Activated CD4-positive, alpha-beta T cell treated with anti-CD3 and anti-CD28 coated beads for 36 hours (primary cell): ENCODE measurements at regions not wholly inside any gene's neighbourhood (a gene's known extent, or its start where the extent isn't known, plus 50 kb on each side); places are given as distances from the start of the nearest gene placed in this dataset.

Experiments
- ATAC-seq: fragments of 200-7000 bp; cut with Tn5 transposase; one replicate; pipeline ENCODE4 v1.10.0; 2021; ENCODE audit warnings: mild to moderate bottlenecking, moderate library complexity
- CTCF ChIA-PET: fragments of 350-600 bp; sonication (Branson Sonifier 250); formaldehyde crosslinking; loops from one replicate; lab custom pipeline; 2021; ENCODE audit warnings: antibody characterized with exemption; lab: Charles Lee
- POLR2A ChIA-PET: fragments of 350-600 bp; sonication (Branson Sonifier 250); formaldehyde crosslinking; loops from one replicate; lab custom pipeline; 2021; ENCODE audit warnings: antibody characterized with exemption, inconsistent platforms; lab: Charles Lee
- DNase-seq: peaks from one replicate; pipeline ENCODE4 v3.0.0-alpha.2; 2020
- H3K27ac Mint-ChIP-seq: one replicate; pipeline ENCODE4 v1.8.0; 2021; ENCODE audit warnings: mixed read lengths
- H3K27me3 Mint-ChIP-seq: one replicate; pipeline ENCODE4 v1.8.0; 2021; ENCODE audit warnings: mixed read lengths
- H3K36me3 Mint-ChIP-seq: one replicate; pipeline ENCODE4 v1.8.0; 2021; ENCODE audit warnings: low read depth, mixed read lengths
- H3K4me1 Mint-ChIP-seq: one replicate; pipeline ENCODE4 v1.8.0; 2021; ENCODE audit warnings: mixed read lengths
- H3K4me3 Mint-ChIP-seq: one replicate; pipeline ENCODE4 v1.8.0; 2021; ENCODE audit warnings: mild to moderate bottlenecking, moderate library complexity, mixed read lengths
- H3K9me3 Mint-ChIP-seq: one replicate; pipeline ENCODE4 v1.8.0; 2021; ENCODE audit warnings: low read depth, mixed read lengths
- intact Hi-C, 2 experiments: fragments of 100-400 bp; cut with DNase I in 1 of 2; cut with micrococcal nuclease in 1 of 2; formaldehyde crosslinking; loops; one replicate each; pipeline versions ENCODE4 v1.14.2 to v1.15.1; 2022 to 2024; cut with DNase I, micrococcal nuclease

DNA sequence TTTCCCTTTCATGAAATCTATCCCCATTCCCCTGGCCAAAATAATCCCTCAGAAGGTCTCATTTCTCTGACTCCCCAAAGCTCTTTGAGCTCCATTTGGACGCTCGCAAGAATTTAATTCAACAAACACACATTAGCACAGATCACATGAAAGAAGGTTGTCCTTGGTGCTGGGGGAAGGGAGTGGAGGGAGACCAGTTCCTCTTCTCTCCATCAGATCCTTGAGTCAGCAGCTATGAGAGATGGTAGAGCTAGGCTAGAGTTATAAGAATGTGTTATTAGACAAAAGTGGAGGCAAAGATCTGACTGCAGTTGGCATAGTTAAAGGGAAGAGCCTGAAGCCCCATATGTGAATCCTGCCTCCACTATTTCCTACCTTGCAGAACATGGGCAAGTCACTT is 184.2 kb upstream of the CDYL start:
- H3K4me1 Mint-ChIP-seq, result peaks cover 6% of the 10 kb centered on the region
- ChIA-PET CTCF (no interaction called here), POLR2A (no interaction called here)
- H3K36me3 Mint-ChIP-seq, result no peaks in the 10 kb centered on the region
- intact Hi-C loops, result no loop called here
- H3K27ac Mint-ChIP-seq, result no peak overlapping the region
- H3K4me3 Mint-ChIP-seq, result no peak overlapping the region
- peaks cover 7% of the 10 kb centered on the region for H3K27me3 Mint-ChIP-seq
- no peak for ATAC-seq
- no peaks in the 10 kb centered on the region for H3K9me3 Mint-ChIP-seq
- DNase-seq, result no peak

DNA sequence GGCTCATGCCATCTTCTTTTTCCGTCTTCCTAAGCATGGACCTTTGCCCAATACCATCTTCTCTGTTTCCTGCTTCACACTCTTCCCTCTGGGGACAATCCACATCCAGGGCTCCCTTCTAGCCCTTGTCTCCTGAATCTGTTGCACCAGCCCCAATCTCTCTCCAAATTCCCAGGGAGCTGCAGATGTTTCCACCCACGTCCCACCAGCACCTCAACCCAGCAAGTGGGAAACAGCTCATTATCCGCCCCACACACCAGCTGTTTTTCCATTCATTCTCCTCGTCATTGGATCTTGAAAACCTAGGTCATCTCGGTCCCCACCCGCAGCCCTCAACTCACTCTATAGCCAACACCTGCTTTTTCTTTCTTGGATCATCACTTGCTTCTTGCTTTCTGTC is 185.0 kb upstream of the CDYL start:
- ChIA-PET POLR2A (no interaction called here), CTCF (no interaction called here)
- Mint-ChIP-seq H3K9me3 (no peaks in the 10 kb centered on the region), H3K27ac (no peak overlapping the region), H3K27me3 (peaks cover 7% of the 10 kb centered on the region), H3K4me1 (peaks cover 6% of the 10 kb centered on the region), H3K4me3 (no peak overlapping the region), H3K36me3 (no peaks in the 10 kb centered on the region)
- DNase-seq, result no peak
- no peak for ATAC-seq
- intact Hi-C loops, result no loop called here

DNA sequence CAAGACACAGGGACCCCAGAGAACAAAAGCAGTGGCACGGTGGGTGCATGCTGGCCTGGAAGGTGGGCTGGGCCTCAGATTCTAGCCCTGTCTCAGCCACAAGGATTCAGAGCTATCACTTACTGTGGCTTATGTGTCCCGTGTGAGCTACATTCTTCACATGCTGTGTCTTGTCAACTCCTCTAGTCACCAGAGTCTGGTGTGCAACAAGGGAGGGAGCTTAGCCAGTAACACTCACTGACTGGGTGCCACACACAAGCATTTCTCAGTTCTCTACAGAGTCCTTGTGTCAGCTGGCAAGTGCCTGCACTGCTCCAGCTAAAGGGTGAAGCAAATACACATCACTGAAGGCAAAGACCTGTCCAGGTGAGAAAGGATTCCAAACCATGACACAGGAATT is 186.9 kb upstream of the CDYL start:
- Mint-ChIP-seq H3K4me3 (no peak overlapping the region), H3K27ac (no peak overlapping the region), H3K9me3 (no peaks in the 10 kb centered on the region), H3K4me1 (peaks cover 5% of the 10 kb centered on the region), H3K36me3 (no peaks in the 10 kb centered on the region), H3K27me3 (peaks cover 9% of the 10 kb centered on the region)
- ChIA-PET POLR2A (no interaction called here), CTCF (interaction anchor here (0.6 kb wide), 1 partner anchor 156 kb away, joined by 5 read pairs; no protein-coding TSS in a partner anchor)
- ATAC-seq (no peak), DNase-seq (no peak)
- intact Hi-C loops, result no loop called here

DNA sequence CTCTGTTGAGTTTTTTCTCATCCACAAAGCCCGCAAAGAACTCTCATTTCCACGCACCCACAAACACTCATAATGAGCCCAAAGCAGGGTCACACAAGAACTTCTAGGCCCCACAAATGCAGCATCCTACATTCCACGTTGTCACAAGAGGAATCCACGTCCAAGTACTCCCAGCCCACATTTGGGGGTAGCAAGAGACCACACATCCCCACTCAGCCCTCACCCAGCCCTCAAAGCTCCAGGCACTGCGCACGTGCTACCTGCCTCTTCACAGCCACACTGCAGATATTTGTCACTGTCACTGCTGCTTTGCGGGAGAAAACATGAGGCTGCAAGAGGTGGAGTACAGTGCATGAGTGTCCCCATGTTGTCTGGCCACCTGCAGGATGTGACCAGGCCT is 187.6 kb upstream of the CDYL start:
- intact Hi-C loops, result no loop called here
- POLR2A ChIA-PET, result no interaction called here

DNA sequence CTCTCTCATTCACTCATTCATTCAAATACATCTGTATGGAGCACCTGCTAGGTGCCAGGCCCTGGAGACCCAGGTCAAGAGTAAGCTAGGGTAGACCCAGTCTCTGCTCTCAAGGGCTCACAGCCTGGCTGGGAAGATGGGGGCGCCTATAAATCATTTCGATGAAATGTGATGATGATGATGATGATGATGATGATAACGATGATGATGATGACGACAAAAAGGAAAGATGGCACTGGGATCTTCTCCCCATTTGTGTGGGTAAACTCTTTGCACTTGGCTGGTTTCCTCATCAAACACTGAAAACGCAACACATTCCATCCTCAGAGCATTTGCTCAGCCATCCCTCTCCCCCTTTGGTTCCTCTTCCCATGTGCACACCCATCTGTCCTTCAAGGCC is 188.0 kb upstream of the CDYL start:
- Mint-ChIP-seq H3K4me1 (no peaks in the 10 kb centered on the region), H3K27ac (no peak overlapping the region), H3K36me3 (no peaks in the 10 kb centered on the region), H3K4me3 (no peak overlapping the region), H3K9me3 (no peaks in the 10 kb centered on the region), H3K27me3 (peaks cover 9% of the 10 kb centered on the region)
- ChIA-PET CTCF (no interaction called here), POLR2A (no interaction called here)
- intact Hi-C loops, result no loop called here
- ATAC-seq (no peak), DNase-seq (no peak)

More for the DNA sequence above, 187.6 kb upstream of the CDYL start:
- H3K27ac Mint-ChIP-seq, result no peak overlapping the region
- no peaks in the 10 kb centered on the region for H3K4me1 Mint-ChIP-seq
- H3K36me3 Mint-ChIP-seq, result no peaks in the 10 kb centered on the region
- DNase-seq (no peak), ATAC-seq (no peak)
- no peak overlapping the region for H3K4me3 Mint-ChIP-seq
- no peaks in the 10 kb centered on the region for H3K9me3 Mint-ChIP-seq
- H3K27me3 Mint-ChIP-seq, result peaks cover 9% of the 10 kb centered on the region
- CTCF ChIA-PET, result no interaction called here

DNA sequence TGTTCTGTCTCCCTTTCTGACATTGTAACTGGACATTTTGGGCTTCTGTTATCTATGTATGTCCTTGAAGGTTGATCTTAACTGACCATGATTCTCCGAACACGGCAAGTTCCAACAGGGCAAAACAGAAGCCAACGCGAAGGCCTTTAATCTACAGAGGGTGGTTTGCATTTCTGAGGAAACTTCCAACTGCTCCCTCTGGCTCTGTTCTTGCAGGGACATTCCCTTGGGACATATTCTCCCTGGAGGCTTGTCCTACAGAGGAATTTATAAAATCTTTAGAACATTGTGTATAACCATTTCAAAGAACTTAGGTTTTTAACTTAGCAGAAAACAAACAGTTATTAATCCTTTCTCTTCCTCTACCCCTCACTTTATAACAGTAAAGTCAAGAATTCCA is 189.0 kb upstream of the CDYL start:
- ChIA-PET CTCF (no interaction called here), POLR2A (no interaction called here)
- Mint-ChIP-seq H3K9me3 (no peaks in the 10 kb centered on the region), H3K36me3 (no peaks in the 10 kb centered on the region), H3K4me1 (no peaks in the 10 kb centered on the region), H3K27me3 (peaks cover 11% of the 10 kb centered on the region), H3K4me3 (no peak overlapping the region), H3K27ac (no peak overlapping the region)
- DNase-seq (no peak), ATAC-seq (no peak)
- intact Hi-C loops, result no loop called here

DNA sequence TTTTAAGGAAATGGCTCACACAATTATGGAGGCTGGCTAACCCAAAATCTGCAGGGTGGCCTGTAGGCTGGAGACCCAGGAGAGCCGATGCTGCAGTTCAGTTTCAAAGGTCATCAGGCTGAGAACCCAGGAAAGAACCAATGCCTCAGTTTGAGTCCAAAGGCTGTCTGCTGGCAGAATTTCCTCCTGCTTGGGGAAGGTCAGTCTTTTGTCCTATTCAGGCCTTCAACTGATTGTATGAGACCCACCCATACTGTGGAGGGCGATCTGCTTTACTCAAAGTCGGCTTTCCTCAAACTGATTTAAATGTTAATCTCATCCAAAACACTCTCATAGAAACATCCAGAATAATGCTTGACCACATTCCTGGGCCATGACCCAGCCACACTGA is 189.7 kb upstream of the CDYL start:
- DNase-seq, result no peak
- Mint-ChIP-seq H3K27ac (no peak overlapping the region), H3K36me3 (no peaks in the 10 kb centered on the region), H3K4me3 (no peak overlapping the region), H3K9me3 (no peaks in the 10 kb centered on the region), H3K27me3 (peaks cover 9% of the 10 kb centered on the region), H3K4me1 (no peaks in the 10 kb centered on the region)
- intact Hi-C loops, result no loop called here
- POLR2A ChIA-PET, result no interaction called here
- CTCF ChIA-PET, result no interaction called here
- no peak for ATAC-seq

DNA sequence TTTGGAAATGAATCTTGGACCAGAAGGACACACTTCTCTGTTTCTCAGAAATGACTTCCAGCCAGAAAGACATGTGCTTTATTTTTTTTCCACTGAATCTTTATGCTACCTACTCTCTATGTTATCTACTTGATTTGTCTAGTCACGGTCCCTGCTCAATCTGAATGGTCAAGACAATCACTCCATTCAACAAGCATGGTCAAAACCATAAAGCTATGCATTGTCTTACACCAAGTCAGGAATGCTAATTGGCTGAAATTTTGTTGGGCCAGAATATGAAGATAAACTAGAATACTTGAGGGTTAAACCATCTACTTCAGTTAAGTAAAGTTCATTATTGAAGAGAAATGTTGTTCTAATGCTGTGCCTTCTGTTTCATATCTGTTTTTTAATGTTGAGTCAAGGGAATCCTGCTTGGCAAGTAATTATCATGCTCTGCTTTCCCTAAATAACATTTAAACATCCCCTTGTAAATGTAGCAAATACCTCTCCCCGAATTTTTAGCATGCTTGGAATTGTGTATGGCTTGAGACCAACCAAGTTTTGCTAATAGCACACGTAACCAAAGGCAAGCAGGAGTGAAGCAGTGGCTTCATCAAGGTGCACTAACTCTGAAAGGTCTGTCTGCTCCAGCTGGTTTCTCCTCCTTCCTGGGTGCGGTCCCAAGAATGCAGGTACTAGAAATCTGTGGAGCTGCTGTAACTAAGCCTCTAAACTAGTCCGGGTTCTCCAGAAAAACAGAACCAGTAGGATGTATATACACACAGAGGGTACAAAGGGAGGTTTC is 190.3 kb upstream of the CDYL start:
- DNase-seq, result no peak
- Mint-ChIP-seq H3K4me3 (no peak overlapping the region), H3K9me3 (no peaks in the 10 kb centered on the region), H3K27me3 (peaks cover 7% of the 10 kb centered on the region), H3K27ac (no peak overlapping the region), H3K36me3 (no peaks in the 10 kb centered on the region), H3K4me1 (no peaks in the 10 kb centered on the region)
- ChIA-PET POLR2A (no interaction called here), CTCF (no interaction called here)
- ATAC-seq, result no peak
- intact Hi-C loops, result no loop called here

DNA sequence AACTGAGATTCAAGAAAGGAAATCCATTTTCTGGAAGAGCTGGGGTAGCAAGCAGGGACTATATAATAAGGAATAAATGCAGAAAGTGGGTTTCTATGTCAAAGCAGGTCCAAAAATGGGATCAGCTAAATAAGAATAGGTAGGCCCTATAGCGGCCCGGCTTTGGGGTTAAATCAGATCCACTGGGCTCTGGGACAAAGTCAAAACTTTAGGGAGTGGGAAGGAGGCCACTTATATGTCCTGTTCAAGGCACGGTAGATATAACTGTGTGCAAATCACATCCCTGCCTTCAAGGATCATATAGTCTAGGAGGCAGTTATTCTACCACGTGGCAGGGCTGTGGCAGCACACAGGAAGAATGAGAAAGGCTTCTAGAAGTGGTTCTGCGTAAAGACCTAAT is 191.4 kb upstream of the CDYL start:
- DNase-seq, result no peak
- H3K4me1 Mint-ChIP-seq, result no peaks in the 10 kb centered on the region

DNA sequence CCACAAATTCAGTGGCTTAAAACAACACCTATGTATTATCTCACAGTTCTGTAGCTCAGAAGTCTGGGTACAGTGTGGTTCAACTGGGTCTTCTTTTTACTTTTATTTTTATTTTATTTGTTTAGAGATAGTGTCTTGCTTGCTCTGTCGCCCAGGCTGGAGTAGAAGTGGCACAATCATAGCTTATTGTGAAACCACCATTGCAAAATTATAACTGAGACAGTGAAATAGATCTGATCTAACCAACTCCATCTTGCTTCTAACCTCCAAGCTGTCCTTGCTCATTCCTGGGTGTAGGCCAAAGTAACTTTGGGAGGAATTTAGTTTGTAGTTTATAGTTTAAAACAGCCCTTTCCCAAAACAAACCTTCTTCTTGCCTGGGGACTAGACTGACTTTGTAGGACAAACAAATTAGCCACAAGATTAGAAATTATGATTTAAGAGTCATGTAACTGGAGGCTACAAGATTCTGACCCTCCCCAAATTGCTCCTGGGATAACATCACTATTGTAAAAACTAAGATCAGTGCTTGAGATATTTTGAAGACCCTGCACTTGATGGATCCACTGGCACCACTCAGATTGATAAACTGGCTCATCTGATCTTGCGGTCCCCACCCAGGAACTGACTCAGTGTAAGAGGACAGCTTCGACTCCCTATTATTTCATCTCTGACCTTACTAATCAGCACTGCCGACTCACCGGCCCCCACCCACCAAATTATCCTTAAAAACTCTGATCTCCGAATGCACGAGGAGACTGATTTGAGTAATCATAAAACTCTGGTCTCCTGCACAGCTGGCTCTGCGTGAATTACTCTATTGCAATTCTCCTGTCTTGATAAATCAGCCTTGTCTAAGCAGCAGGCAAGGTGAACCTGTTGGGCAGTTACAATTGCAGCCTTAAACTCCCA is 193.4 kb upstream of the CDYL start:
- no peak overlapping the region for H3K27ac Mint-ChIP-seq
- H3K36me3 Mint-ChIP-seq, result no peaks in the 10 kb centered on the region
- CTCF ChIA-PET, result no interaction called here
- no peak for DNase-seq
- peaks cover 15% of the 10 kb centered on the region for H3K27me3 Mint-ChIP-seq
- no peak overlapping the region for H3K4me3 Mint-ChIP-seq
- H3K4me1 Mint-ChIP-seq, result no peaks in the 10 kb centered on the region
- ATAC-seq, result no peak
- intact Hi-C loops, result no loop called here
- H3K9me3 Mint-ChIP-seq, result no peaks in the 10 kb centered on the region
- POLR2A ChIA-PET, result no interaction called here

More for the DNA sequence above, 191.4 kb upstream of the CDYL start:
- Mint-ChIP-seq H3K27ac (no peak overlapping the region), H3K36me3 (no peaks in the 10 kb centered on the region), H3K9me3 (no peaks in the 10 kb centered on the region), H3K4me3 (no peak overlapping the region), H3K27me3 (peaks cover 7% of the 10 kb centered on the region)
- ChIA-PET POLR2A (no interaction called here), CTCF (interaction anchor here (0.6 kb wide), 1 partner anchor 133 kb away, joined by 3 read pairs; no protein-coding TSS in a partner anchor)
- intact Hi-C loops, result no loop called here
- no peak for ATAC-seq

DNA sequence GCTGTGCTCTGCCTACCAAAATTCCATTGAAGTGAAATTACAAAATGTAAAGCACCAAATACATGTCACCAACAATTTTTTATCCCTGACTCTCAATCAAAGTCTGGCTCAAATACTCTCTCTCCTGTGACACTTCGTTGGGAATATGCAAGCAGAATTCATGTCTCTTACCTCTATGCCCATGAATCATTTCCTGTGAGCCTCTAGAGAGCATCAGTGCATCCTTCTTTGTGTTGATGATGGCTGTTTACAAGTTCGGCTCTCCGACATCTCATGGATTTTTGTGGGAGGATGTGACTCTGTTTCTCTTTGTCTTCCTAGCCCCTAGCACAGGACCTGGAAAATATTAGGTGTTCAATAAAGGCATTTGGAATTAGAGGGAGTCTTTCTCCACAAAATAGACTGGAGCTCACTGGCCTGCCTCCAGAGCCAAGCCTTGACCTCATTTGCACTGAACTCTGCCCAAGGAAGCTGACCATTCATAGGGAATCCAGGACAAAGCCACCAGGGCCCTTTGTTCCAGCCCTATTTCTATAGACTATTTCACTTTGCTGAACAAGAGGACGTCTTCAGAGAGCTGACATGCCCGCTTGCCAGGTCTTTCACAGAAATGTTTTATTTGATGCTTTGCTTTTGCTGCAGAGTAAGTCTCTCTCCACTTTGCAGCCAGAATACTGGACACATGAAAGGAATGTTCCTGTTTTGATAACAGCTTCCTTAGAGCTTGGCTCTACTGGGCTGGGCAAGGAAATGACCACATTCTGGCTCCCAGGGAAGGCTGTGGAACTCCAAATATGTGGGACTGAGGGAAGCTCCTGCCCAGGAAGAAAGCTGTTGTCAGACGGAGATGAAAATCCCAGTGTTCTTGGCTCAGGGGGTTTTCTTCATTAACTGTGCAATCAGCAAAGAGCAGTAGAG is 194.5 kb upstream of the CDYL start:
- Mint-ChIP-seq H3K27ac (no peak overlapping the region), H3K4me1 (no peaks in the 10 kb centered on the region), H3K27me3 (peaks cover 15% of the 10 kb centered on the region), H3K4me3 (no peak overlapping the region), H3K36me3 (no peaks in the 10 kb centered on the region), H3K9me3 (no peaks in the 10 kb centered on the region)
- ATAC-seq, result no peak
- ChIA-PET POLR2A (no interaction called here), CTCF (no interaction called here)
- no peak for DNase-seq
- intact Hi-C loops, result no loop called here
